ENCODE measurements at regions not wholly inside any gene's neighbourhood (a gene's known extent, or its start where the extent isn't known, plus 50 kb on each side); places are given as distances from the start of the nearest gene placed in this dataset.
A peak's percentile ranks its signal among the peaks of the same experiment; 100 is the strongest.

GRCh38 chr11:88038063-88038462, 137.2 kb downstream of the RAB38 start:
- Mint-ChIP-seq H3K27ac (ENCODE audit: unreplicated experiment) (no peak overlapping the region), H3K9me3 (peaks cover 3% of the 10 kb centered on the region), H3K4me3 (no peak overlapping the region), H3K4me1 (peaks cover 8% of the 10 kb centered on the region), H3K36me3 (ENCODE audit: low read depth) (peaks cover 2% of the 10 kb centered on the region), H3K27me3 (ENCODE audit: low read depth) (no peaks in the 10 kb centered on the region)
- no peak for TF ChIP-seq CTCF (conservative IDR thresholded peaks at IDR 0.05)
- DNase-seq (ENCODE audit: low read depth, low spot score), result no peak

- Mint-ChIP-seq H3K4me3 (no peak overlapping the region), H3K27me3 (ENCODE audit: low read depth) (no peaks in the 10 kb centered on the region), H3K9me3 (peaks cover 3% of the 10 kb centered on the region), H3K36me3 (ENCODE audit: low read depth) (peaks cover 2% of the 10 kb centered on the region), H3K27ac (ENCODE audit: unreplicated experiment) (no peak overlapping the region), H3K4me1 (peaks cover 5% of the 10 kb centered on the region)
- DNase-seq (ENCODE audit: low read depth, low spot score), result no peak
- no peak for TF ChIP-seq CTCF (conservative IDR thresholded peaks at IDR 0.05)
Measured at GRCh38 chr11:88036701-88037100, 138.5 kb downstream of the RAB38 start.

GRCh38 chr11:88035271-88035670, 140.0 kb downstream of the RAB38 start:
- H3K4me3 Mint-ChIP-seq, result no peak overlapping the region
- DNase-seq (ENCODE audit: low read depth, low spot score), result no peak
- peaks cover 5% of the 10 kb centered on the region for H3K4me1 Mint-ChIP-seq
- peaks cover 2% of the 10 kb centered on the region for H3K36me3 Mint-ChIP-seq (ENCODE audit: low read depth)
- no peak for TF ChIP-seq CTCF (conservative IDR thresholded peaks at IDR 0.05)
- H3K27me3 Mint-ChIP-seq (ENCODE audit: low read depth), result no peaks in the 10 kb centered on the region
- peaks cover 5% of the 10 kb centered on the region for H3K9me3 Mint-ChIP-seq
- H3K27ac Mint-ChIP-seq (ENCODE audit: unreplicated experiment), result no peak overlapping the region

GRCh38 chr11:88017666-88018065, 157.6 kb downstream of the RAB38 start:
- Mint-ChIP-seq H3K36me3 (ENCODE audit: low read depth) (no peaks in the 10 kb centered on the region), H3K4me1 (no peaks in the 10 kb centered on the region), H3K27ac (ENCODE audit: unreplicated experiment) (no peak overlapping the region), H3K4me3 (no peak overlapping the region), H3K27me3 (ENCODE audit: low read depth) (no peaks in the 10 kb centered on the region), H3K9me3 (no peaks in the 10 kb centered on the region)
- DNase-seq (ENCODE audit: low read depth, low spot score), result no peak
- TF ChIP-seq CTCF (conservative IDR thresholded peaks at IDR 0.05), result no peak

- H3K27ac Mint-ChIP-seq (ENCODE audit: unreplicated experiment), result no peak overlapping the region
- no peaks in the 10 kb centered on the region for H3K27me3 Mint-ChIP-seq (ENCODE audit: low read depth)
- peak; percentile 51 for DNase-seq (ENCODE audit: low read depth, low spot score)
- no peak overlapping the region for H3K4me3 Mint-ChIP-seq
- peak; percentile 85 for TF ChIP-seq CTCF (conservative IDR thresholded peaks at IDR 0.05)
- H3K36me3 Mint-ChIP-seq (ENCODE audit: low read depth), result no peaks in the 10 kb centered on the region
- no peaks in the 10 kb centered on the region for H3K9me3 Mint-ChIP-seq
- no peaks in the 10 kb centered on the region for H3K4me1 Mint-ChIP-seq
Measured at GRCh38 chr11:88016392-88017170, 158.7 kb downstream of the RAB38 start.
